ENCODE measurements at regions not wholly inside any gene's neighbourhood (a gene's known extent, or its start where the extent isn't known, plus 50 kb on each side); places are given as distances from the start of the nearest gene placed in this dataset.
A peak's percentile ranks its signal among the peaks of the same experiment; 100 is the strongest.

DNA sequence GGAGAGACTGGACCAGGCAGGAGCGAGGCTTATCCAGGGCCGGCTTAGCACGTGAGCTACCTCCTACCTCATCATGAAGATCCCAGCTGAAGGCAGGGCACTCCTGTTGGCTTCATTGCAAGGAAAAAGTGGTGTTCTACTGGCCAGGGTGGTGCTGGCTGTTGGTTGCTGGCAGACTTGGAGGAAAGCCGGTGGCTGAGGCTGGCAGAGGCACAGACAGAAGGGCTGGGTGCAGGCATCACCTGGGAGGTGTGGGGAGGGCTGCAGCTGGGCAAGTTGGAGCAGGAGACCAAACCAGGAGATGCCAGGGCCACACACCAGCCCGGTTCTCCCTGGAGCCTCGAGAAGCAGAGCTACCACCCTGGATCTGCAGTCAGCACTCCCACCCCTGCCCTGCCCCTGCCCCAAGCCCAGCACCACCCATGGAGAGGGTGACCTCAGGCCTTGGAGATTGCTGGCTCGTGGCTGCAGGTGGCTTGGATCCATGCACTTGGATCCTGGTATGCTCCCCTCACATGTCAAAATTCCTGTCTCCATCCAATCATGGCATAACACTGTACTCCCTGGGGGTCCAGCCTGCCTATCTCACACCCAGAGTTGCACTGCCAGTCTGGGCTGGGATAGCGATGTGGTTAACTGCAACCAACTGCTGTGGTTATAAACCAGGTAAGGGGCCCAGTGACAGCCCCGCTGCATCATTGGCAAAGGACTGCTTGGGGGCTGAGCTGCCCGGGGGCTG is 49.7 kb downstream of the GLI2 start:
- no peak for DNase-seq (ENCODE audit: low read depth in 2 of 2)

DNA sequence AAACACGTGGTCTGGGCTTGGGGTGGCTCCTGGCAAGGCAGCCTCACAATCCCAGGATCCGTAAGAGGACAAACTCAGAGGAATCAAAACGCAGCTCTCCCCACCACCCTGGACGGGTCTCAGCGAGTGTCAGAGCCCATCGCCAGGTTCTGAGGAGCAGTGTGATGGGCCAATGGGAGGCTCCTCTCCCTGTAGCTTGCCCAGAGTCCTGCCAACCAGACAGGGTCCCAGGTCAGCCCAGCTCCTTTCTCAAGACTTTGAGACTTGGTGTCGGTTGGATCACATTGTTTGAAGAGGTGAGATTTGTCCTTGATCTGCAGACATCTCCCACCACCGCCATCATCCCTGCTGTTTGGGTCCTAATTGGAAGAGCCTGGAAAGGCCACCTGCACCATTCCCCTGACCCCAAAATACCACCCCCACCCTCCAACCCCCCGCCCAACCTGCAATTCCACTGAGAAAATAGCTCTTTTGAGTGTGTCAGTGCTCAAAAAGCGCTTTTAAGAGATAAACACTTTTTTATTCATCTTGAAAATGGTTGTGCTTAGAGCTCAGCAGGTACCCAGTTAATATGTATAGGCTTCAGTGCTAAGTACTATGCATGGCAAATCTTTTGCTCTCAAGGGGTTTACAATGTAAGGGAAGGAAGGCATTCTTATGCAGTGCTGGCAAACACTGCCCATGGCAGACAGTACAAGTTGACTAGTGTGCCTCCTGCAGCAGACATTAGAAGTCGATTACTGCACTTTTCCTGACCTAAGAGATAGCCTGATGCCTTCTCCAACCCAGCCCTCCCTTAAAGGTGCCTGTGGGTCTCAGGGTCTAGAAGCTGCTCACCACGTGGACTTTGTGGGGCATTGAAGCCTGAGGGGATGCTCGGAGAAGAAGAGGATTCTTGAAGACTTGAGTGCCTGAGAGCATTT is 50.6 kb downstream of the GLI2 start:
- no peak for DNase-seq (ENCODE audit: low read depth in 2 of 2)

DNA sequence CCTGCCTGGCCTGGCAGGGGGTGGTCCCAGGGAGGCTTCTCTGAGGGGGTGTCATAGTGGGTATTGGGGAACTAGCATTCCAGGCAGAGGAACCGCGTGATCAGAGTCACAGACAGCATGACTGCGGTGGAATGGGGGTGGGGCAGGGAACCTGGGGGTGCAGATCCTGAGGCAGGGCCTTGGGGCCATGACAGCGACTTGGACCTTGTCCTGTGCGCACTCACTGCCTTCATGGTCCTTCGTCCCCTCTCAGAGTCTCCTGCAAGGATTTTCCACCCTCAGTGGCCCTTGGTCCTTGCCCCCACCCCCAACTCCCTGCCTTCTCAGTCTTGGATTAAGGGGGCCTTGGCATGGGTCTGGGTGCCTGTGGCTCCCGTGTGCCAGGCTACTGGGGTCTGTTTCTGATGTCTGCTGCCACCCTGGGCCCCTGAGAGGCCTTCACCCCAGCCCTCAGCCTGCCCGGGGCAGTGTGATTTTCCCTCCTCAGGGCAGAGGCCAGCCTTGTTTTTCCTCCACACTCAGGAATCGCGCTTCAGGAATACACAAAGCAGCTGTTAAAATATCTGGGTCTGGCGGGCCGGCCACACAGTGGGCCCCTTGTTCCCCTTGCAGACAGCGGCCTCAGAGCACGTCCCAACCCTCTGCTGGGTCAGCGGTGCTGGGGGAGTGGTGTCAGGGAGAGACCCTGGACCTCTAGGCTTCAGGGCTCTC is 51.6 kb downstream of the GLI2 start:
- no peak for DNase-seq (ENCODE audit: low read depth in 2 of 2)

DNA sequence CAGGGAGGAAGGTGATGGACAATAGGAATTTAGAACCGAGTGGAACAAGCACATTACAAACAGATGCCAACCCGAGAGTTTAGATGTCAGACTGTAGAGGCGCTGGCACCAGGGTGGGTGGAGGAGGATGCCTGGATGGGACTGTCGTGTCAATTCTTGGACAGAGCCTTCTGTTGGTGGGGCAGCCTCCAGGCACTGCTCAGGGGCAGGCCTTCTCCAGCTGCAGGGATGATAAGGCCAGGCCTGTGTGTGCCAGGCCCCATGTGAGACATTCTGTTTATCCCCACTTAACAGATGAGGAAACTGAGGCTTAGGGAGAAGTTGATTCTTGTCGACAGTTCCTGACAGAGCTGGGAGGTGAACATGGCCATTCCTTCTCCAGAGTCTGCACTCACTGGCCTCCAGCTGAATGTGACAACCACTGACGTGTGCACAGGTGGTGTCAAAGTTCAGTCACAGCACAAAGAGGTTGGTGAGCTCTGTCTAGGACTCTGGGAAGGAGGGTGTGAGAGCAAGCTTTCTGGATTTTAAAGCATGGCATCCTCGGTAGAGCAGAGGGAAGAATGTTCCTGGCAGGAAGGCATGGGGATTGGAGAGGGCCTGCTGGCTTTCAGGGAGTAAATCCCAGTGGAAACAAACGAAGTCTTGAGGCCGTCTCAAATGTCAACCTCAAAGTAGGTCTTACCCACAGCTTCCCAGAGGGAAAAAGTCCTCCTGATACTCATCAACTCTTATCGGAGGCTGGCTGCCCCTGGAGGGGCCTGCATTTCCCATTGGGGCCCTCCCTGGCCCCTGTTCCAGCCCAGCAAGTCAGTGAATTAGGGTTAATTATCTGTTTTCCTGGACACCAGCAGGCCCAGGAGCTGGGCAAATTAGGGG is 52.4 kb downstream of the GLI2 start:
- no peak for DNase-seq (ENCODE audit: low read depth in 2 of 2)

DNA sequence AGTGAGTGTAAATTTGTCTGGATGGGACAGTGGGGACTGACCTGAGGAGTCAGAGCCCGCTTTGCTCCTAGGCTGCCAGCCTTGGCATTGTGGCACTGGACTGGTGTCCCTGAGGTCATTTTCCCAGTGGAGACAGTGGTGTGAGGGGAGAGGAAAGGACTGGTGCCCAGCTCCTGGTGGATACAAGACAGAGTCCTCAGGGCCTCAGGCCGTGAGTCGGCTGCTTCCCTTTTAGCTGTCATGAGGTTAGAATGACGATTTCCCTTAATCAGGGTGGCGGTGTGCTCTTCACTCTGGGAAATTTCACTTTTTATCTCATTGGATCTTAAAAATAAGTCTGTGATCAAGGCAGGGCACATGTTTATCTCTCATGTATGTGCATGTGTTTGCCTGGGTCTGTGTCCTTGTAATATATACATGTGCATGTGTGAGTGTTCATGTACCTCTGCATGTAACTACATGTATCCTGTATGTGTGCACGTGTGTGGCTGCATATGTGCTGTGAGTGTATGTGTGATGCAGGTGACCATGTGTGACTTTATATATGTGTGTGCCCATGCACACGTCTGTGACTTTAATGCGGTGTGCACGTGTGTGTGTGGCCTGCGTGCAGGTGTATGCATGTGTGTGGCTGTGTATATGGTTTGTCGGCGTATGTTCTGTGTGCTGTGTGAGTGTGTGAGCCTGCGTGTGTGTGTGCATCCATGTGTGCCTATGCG is 55.7 kb downstream of the GLI2 start:
- DNase-seq (ENCODE audit: low read depth in 2 of 2), result no peak

DNA sequence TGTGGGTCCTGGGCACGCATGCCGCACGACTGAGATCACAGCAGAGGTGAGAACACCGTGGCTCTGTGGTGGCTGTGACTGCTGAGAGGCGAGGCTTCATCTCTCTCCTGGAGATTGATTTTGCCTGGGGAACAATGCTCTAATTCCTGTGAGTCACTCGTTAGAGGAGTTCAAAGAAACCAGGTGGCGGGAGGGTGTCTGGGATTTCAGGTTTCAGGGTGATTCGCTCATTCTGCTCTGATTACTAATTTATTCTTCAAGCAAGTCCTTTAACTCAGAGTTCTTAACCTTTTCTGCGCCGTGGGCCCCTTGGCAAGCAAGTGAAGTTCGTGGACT is 56.3 kb downstream of the GLI2 start:
- DNase-seq (ENCODE audit: low read depth in 2 of 2), result no peak

DNA sequence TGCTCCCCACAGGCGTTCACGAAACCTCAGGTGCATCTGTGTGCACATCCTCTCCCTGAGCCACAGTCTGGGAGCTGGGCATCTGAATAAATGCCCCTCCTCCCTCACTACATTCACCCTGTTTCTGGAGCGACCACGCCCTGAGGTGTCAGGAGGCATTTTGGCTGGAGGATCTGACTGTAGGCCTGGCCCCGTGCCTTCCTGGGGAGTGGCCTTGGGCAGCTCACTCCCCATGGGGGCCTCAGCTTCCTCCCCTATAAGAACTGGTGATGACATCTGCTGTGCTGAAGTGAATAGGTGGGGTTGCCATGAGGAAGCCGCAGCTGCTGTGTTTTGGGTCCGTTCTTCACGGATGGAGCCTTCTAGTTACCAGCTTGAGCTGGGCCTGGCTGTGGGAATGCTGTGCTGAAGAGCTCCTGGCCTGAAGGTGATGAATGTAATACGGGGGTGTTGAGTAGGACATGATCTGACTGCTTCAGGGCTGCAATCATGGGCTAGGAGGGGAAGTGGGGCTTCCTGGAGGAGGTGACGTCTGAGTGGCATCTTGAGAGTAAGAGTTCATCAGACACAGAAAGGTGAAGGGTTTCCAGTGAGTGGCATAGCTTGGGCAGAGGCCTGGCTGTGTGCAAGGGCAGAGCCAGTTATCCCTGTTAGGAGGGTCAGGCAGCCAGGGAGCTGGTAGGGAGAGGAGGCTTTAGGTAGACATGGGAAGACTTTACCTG is 58.2 kb downstream of the GLI2 start:
- DNase-seq (ENCODE audit: low read depth in 2 of 2), result no peak

DNA sequence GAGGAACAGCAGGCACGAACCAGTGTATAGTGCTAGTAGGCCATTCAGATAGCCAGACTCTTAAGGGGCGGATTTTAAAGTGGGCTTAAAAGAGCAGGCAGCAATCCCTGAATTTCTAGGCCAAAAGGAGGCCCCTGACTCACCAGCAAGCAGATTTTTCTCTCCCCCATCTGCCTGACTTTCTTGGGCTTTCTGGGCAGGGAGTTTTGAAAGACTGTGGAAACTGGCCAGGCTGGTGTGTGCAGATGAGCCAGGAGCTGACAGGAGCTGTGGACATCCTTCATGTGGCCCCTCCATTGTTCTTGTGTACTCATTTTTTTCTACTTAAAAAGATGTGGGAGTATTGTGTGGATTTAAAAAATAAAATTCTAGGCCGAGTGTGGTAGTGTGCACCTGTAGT is 59.0 kb downstream of the GLI2 start:
- no peak for DNase-seq (ENCODE audit: low read depth in 2 of 2)

DNA sequence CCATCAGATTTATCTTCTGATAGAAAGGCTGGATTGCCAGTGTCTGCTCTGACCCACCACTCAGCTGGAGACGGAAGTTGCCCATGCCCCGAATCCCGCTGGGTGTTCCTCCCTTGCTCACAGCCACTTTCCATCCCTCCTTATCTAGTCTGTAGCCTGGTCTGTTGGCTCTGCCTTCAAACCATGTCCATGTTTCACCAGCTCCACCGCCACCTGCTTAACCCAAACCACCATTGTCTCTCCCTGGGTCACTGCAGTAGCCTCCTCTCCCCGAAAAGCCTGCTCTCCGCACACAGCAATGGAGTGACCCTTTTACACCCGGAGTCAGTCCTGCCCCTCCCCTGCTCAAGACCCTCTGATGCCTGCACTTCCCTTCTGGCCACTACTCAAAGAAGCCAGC is 60.4 kb downstream of the GLI2 start:
- no peak for DNase-seq (ENCODE audit: low read depth in 2 of 2)

DNA sequence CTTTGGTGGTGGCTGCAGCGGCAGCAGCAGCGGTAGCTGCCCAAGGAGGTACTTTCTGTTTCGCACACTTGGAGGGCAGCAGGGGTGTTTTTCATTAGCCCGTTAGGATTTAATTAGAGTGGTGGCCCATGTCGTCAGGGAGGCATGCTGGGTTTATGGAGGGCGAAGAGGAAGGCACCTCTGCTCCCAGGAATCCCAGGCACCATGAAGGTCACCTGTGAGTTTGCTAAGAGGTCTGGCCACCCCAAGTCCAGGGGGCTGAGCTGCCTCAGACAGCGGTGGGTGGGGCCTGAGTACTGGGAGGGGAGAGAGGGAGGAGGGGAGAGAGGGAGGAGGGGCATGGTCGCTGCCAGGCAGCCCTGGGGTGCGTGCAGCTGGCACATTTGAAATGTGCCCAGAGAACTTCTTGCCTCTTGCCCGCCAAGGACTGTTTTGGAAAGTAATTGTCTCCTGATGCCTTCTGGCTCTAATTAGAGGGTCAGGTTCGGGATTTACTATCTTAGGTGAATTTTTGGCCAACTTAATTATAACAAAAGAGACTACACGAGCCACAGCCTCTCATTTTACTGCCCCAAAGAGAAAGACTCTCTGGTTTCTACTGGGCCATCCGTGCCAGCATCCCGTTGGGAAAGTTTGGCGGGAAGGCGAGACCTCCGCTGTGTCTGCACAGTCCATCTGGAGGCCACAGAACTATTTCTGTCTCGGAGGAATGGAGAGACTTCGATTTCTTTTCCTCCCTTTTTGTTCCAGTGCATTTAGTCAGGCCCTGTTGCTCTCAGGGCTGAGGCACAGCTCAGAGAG is 62.0 kb downstream of the GLI2 start:
- DNase-seq (ENCODE audit: low read depth in 2 of 2), result no peak

DNA sequence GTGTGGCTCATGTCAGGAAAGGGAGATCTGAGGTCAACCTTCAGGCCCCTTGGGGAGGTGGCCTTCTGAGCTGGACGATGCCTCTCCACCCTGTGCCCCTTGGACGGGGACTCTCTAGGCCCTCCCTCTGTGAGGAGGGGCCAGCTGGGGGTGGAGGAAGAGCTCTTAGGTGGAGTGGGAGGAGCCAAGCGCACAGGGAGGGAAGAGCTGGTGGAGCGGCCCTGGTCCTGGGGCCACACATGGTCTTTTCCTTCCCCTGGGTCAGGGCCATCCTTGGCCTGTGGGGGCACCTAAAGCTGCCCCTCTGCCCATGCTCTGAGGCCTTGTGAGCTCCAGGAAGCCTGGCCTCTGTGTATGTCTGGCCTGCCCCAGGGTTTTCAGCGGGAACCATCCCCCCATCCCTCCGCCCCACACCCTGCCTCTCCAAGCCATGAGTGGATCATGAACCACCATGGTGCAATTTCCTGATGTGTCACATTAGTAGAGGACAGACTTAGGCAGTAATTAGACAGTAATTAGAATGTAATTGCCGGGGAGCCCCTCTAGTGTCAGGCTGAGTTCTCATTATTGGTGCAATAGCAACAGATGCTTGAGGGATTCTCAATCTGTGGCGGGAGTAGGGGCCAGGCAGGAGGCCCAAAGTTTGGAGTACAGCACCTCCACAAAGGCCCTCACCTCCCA is 63.0 kb downstream of the GLI2 start:
- DNase-seq (ENCODE audit: low read depth in 2 of 2), result no peak

DNA sequence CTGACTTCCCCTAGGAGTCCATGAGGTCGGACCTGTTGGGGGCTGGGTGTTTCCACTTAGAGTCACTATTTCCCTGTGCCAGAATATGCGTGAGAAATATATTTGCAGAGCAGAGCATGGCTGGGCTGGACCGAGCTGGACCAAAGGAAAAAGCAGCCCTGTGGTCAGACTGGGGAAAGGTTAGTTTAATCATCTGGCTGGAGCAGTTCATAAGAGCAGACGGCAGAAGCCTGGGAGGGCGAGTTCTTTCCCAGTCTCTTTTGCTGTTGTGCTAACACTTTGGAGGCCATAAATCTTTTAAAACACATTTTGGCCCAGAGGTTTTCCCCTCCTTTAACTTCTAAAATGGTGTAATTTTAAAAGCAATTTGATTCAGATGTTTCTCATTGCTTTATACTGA is 66.5 kb downstream of the GLI2 start:
- DNase-seq (ENCODE audit: low read depth in 2 of 2), result peak in 1 of 2 donors; percentile 42

DNA sequence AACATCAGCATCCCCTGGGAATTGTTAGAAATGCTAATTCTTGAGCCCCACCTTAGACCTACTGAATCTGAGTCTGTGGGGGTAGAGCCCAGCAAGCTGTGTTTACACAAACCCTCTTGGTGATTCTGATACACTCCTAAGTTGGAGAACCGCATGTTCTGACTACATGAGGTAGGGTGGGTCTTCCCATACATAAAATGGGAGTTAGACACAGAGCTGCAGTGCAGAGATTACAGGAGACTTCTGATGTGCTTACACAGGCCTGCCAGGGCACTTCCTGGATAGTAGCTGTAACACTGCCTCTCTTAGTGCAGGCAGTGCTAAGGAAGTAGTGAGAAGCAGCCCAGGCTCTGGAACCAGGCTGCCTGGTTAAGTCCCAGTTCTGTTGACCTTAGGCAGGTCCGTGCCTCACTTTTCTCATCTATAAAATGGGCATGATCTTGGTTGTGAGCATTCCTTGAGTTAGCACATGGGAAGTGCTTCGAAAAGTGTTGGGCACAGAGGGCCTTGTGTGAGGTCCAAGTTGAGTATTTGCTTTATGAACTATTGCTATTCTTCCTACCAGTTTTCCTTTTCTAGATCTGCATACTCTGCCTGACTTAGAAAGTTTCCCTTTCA is 67.3 kb downstream of the GLI2 start:
- DNase-seq (ENCODE audit: low read depth in 2 of 2), result peak; percentile 12 to 16

DNA sequence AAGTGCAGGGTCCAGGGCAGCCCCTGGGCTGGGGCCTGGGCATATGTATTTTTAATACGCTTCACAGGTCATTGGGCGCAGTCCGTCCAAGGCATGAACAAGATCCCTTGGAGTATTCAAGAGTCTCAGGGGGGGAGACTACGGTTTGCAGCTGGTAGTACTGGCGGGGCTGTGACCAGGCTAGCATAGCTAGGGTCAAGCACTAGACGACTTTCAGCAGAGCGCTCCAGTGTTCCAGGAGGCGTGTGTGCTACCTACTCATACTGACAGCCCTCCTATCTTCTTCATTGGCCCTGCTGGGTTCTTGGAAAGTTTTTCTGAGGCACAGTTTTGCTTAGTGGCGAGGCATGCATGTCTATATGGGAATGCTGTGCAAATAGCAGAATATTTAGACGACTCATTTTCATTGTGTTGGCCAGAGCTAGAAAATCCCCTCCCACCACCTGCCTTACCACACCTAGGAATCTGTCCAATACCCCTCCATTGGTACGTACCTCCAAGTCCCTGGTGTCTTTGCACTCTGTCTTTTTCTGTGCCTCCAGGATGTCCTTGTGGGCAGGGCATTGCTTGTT is 68.2 kb downstream of the GLI2 start:
- no peak for DNase-seq (ENCODE audit: low read depth in 2 of 2)

DNA sequence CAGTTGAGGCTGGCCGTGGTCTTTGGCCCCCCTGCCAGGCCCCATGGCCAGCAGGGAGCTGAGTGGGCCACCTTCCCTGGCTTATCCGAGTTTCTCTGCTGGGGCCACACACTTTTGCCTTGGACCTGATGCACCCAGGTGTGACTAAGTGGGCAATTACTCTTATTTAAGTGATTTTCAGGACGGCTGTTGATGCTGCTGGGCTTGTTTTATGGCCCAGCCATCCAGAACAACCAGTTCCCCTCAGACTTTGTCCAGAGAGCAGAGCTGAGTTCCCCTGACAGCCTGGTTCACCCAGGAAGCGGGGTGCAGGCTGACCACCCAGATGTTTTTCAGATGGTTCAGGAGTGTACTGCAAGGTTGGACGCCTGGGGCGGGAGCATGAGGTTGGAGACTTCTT is 68.8 kb downstream of the GLI2 start:
- no peak for DNase-seq (ENCODE audit: low read depth in 2 of 2)

DNA sequence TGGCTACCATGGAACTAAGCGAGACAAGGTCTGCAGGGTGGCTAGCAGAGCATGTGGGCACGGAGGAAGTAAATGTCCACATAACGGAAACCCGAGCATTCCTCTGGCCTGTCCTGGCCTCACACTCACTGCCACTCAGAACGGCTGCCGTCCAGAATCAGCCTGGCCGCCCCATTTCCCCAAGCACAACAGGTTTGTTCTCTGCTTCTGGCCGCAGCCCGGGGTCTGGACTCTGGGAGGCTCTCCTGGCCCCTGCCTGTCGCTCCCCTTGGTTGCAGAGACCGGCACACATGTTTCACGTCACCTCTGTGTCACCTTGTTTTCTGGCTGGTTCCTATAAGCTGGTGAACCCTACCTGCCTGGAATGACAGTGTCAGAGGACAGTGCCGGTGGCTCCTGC is 69.3 kb downstream of the GLI2 start:
- DNase-seq (ENCODE audit: low read depth in 2 of 2), result no peak

DNA sequence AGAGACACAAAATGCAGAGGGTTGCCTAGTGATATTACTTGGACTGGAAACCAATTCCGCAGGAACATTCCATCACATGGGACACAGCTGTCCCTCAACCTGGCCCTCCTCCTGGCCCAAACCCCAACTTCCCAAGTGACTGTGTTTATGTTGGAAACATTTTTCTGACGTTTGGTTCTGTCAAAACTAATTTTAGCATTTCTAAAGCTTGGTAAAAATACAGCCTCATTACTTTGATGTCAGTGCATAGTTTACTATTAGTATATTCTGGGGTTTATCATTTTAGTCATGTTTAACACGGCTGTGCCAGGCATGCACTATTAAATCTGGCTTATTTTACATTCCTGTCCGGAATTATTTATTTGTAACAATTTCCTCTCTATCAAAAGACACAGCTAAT is 69.9 kb downstream of the GLI2 start:
- peak in 1 of 2 donors; percentile 75 for DNase-seq (ENCODE audit: low read depth in 2 of 2)

DNA sequence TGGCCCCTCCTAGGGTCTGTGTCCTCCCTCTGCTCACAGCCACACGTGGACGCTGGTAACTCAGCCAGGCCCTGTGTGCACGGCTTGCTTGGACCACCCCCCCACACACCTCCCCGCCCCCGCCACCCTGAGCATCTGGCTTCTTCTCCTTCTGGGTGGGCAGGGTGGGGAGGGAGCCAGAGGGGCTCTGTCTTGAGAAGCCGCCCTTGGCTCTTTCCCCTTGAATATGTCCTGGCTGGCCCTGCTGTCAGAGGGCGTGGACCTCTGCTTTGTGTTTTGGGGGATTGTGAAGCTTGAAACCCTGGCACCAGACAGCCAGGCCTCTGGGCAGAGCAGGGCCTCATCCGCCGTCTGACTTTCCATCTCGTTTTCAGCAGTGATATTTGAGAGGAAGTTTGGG is 72.1 kb downstream of the GLI2 start:
- no peak for DNase-seq (ENCODE audit: low read depth in 2 of 2)
